OCI-LY1 (cell line): ENCODE measurements at regions not wholly inside any gene's neighbourhood (a gene's known extent, or its start where the extent isn't known, plus 50 kb on each side); places are given as distances from the start of the nearest gene placed in this dataset.

ENCODE experiments used
- CTCF ChIP-seq: fragments of 200-600 bp; sonication (generic), shearing (Covaris generic); IDR thresholded peaks from 2 replicates; pipeline ENCODE4 v1.5.1; 2017; ENCODE audit warnings: mild to moderate bottlenecking, antibody characterized with exemption, low read length, moderate library complexity, mixed read lengths
- EZH2 ChIP-seq: fragments of 200-600 bp; sonication (generic), shearing (Covaris generic); IDR thresholded peaks from 2 replicates; pipeline ENCODE4 v1.8.0; 2017; ENCODE audit warnings: borderline replicate concordance, mixed run types, mild to moderate bottlenecking, antibody characterized with exemption, low read length, moderate library complexity, mixed read lengths

DNA sequence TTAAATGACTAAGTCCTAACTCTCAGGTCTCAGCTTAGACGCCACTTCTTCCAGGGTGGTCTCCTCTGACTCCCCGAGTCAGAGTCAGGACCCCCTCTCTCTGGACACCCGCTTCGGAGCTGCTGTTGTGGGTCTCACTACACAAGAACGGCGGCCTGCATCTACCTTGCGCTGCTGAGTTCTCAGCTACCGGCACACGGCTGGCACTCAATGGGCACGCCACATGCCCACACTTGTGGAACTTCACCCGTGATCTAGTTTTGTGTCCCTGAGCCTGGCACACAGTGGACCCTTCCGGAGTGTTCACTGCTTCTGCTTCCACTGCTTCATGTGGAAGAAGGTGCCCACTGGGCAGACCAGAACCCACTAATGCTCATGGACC, 58.3 kb upstream of the ID2 start:
- TF ChIP-seq CTCF (no peak), EZH2 (no peak)
